CD4-positive, CD25-positive, alpha-beta regulatory T cell (primary cell): ENCODE measurements at regions not wholly inside any gene's neighbourhood (a gene's known extent, or its start where the extent isn't known, plus 50 kb on each side); places are given as distances from the start of the nearest gene placed in this dataset.

Experiments
- ATAC-seq, 2 donors: fragments of 150-1000 bp; cut with Tn5 transposase; one replicate each; pipeline ENCODE4 v1.10.0; 2021; ENCODE audit warnings: low read depth in 2 of 2, moderate number of reproducible peaks in 2 of 2, moderate library complexity in 1 of 2
- DNase-seq, 3 donors: peaks; one replicate each; pipeline versions ENCODE4 v3.0.0 to v3.0.0-alpha.2; 2012 to 2022; ENCODE audit warnings: mixed read lengths in 1 of 3
- H3K27ac ChIP-seq: one replicate; pipeline ENCODE4 v1.7.0; 2013; ENCODE audit warnings: mild to moderate bottlenecking, low read length; ENCODE audit not compliant: insufficient read depth, poor library complexity, severe bottlenecking
- H3K27me3 ChIP-seq: one replicate; pipeline ENCODE4 v1.7.0; 2013; ENCODE audit warnings: low read length; ENCODE audit not compliant: control insufficient read depth, insufficient read depth
- H3K36me3 ChIP-seq: one replicate; pipeline ENCODE4 v1.7.0; 2013; ENCODE audit warnings: mild to moderate bottlenecking, low read length, moderate library complexity; ENCODE audit not compliant: control insufficient read depth, insufficient read depth
- H3K4me1 ChIP-seq: 2 replicates; pipeline ENCODE4 v1.7.0; 2013; ENCODE audit warnings: mild to moderate bottlenecking, low read length; ENCODE audit not compliant: insufficient read depth, control insufficient read depth, poor library complexity, severe bottlenecking
- H3K4me3 ChIP-seq: one replicate; pipeline ENCODE4 v1.7.0; 2013; ENCODE audit warnings: low read depth, mild to moderate bottlenecking, low read length, moderate library complexity
- H3K9me3 ChIP-seq, 2 experiments: 1 replicate in 1 of 2; 2 replicates in 1 of 2; pipeline ENCODE4 v1.7.0; 2013; ENCODE audit warnings: low read length in 2 of 2, mild to moderate bottlenecking in 1 of 2, moderate library complexity in 1 of 2; ENCODE audit not compliant: control insufficient read depth in 2 of 2
- H3K27ac Mint-ChIP-seq, 3 donors: one replicate each; pipeline ENCODE4 v1.8.0; 2020 to 2022; ENCODE audit warnings: mild to moderate bottlenecking in 3 of 3, mixed read lengths in 3 of 3, moderate library complexity in 2 of 3
- H3K27me3 Mint-ChIP-seq: one replicate; pipeline ENCODE4 v1.8.0; 2022; ENCODE audit warnings: mild to moderate bottlenecking, mixed read lengths
- H3K36me3 Mint-ChIP-seq: one replicate; pipeline ENCODE4 v1.8.0; 2020; ENCODE audit warnings: mixed read lengths
- H3K4me1 Mint-ChIP-seq, 4 donors: one replicate each; pipeline ENCODE4 v1.8.0; 2020 to 2022; ENCODE audit warnings: mixed read lengths in 4 of 4, mild to moderate bottlenecking in 1 of 4
- H3K4me3 Mint-ChIP-seq, 4 donors: one replicate each; pipeline ENCODE4 v1.8.0; 2020 to 2022; ENCODE audit warnings: mild to moderate bottlenecking in 4 of 4, mixed read lengths in 4 of 4, moderate library complexity in 3 of 4
- H3K9me3 Mint-ChIP-seq, 7 donors: one replicate each; pipeline ENCODE4 v1.8.0; 2020 to 2022; ENCODE audit warnings: mixed read lengths in 7 of 7, mild to moderate bottlenecking in 3 of 7, moderate library complexity in 2 of 7

- H3K27me3 Mint-ChIP-seq = peaks cover 10% of the 10 kb centered on the region
- no peaks in the 10 kb centered on the region for H3K36me3 ChIP-seq
- peaks cover 0 to 3% (median 0%) of the 10 kb centered on the region in 7 donors for H3K9me3 Mint-ChIP-seq
- H3K27ac ChIP-seq = no peak overlapping the region
- H3K4me1 Mint-ChIP-seq = no peaks in the 10 kb centered on the region
- H3K27me3 ChIP-seq = no peaks in the 10 kb centered on the region
- no peak overlapping the region for H3K4me3 ChIP-seq
- no peak overlapping the region for H3K4me3 Mint-ChIP-seq
- no peaks in the 10 kb centered on the region for H3K36me3 Mint-ChIP-seq
- no peak for DNase-seq
- no peaks in the 10 kb centered on the region for H3K4me1 ChIP-seq
- H3K27ac Mint-ChIP-seq = no peak overlapping the region
- H3K9me3 ChIP-seq = no peaks in the 10 kb centered on the region
- ATAC-seq = no peak
These were observed 215.4 kb upstream of the PROX1 start for GRCh38 chr1:213772128-213773063.

- Histone ChIP-seq H3K4me1 (no peaks in the 10 kb centered on the region), H3K36me3 (no peaks in the 10 kb centered on the region), H3K27me3 (no peaks in the 10 kb centered on the region), H3K9me3 (no peaks in the 10 kb centered on the region), H3K4me3 (no peak overlapping the region), H3K27ac (no peak overlapping the region)
- no peak overlapping the region for H3K27ac Mint-ChIP-seq
- ATAC-seq (no peak), DNase-seq (no peak)
- H3K4me3 Mint-ChIP-seq = no peak overlapping the region
- H3K4me1 Mint-ChIP-seq = no peaks in the 10 kb centered on the region
- H3K36me3 Mint-ChIP-seq = no peaks in the 10 kb centered on the region
- H3K9me3 Mint-ChIP-seq = peaks cover 0 to 3% (median 0%) of the 10 kb centered on the region in 7 donors
- peaks cover 10% of the 10 kb centered on the region for H3K27me3 Mint-ChIP-seq
These were observed 213.8 kb upstream of the PROX1 start for GRCh38 chr1:213773975-213774374.

DNA sequence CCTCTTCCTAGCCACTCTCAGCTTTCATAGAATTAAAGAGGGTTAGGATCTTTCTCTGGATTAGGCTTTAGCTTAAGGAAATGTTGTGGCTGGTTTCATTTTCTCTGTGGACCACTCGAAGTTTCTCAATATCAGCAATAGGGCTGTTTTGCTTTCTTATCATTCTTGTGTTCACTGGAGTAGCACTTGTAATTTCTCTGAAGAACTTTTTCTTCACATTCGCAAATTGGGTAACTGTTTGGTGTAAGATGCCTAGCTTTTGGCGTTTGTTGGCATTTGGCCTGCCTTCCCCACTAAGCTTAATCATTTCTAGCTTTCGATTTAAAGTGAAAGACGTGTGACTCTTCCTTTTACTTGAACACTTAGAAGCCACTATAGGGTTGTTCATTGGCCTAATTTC lies 210.8 kb upstream of the PROX1 start:
- H3K36me3 Mint-ChIP-seq = no peaks in the 10 kb centered on the region
- no peak overlapping the region for H3K4me3 ChIP-seq

DNA sequence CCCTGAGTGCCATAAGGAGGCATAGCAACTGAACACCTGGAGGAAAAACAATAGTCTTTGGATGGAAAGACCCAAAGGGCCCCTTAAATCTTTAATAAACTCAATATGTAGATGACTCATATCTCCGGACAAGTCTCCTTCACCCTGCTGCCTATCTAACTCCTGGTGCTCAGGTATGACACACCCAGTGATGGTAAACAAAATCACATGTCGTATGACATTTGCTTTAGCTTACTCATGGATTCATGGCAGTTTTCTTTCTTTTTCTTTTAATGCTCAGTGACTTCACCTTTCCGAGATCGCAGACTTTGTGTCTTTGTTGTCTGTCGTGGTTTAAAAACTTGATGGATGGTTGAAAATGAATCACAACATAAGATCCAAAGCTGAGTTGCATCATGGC lies 208.5 kb upstream of the PROX1 start:
- H3K27ac ChIP-seq = no peak overlapping the region
- Mint-ChIP-seq H3K36me3 (no peaks in the 10 kb centered on the region), H3K4me1 (no peaks in the 10 kb centered on the region), H3K9me3 (peaks cover 0 to 6% (median 1%) of the 10 kb centered on the region in 7 donors), H3K27me3 (peaks cover 4% of the 10 kb centered on the region), H3K27ac (no peak overlapping the region), H3K4me3 (no peak overlapping the region)
- no peak overlapping the region for H3K4me3 ChIP-seq
- H3K9me3 ChIP-seq = no peaks in the 10 kb centered on the region
- no peak for DNase-seq
- H3K36me3 ChIP-seq = no peaks in the 10 kb centered on the region
- no peaks in the 10 kb centered on the region for H3K4me1 ChIP-seq
- ATAC-seq = no peak
- H3K27me3 ChIP-seq = no peaks in the 10 kb centered on the region

More for the DNA sequence above, 210.8 kb upstream of the PROX1 start:
- Histone ChIP-seq H3K9me3 (no peaks in the 10 kb centered on the region), H3K27me3 (no peaks in the 10 kb centered on the region), H3K27ac (no peak overlapping the region), H3K36me3 (no peaks in the 10 kb centered on the region), H3K4me1 (no peaks in the 10 kb centered on the region)
- peaks cover 0 to 6% (median 0%) of the 10 kb centered on the region in 7 donors for H3K9me3 Mint-ChIP-seq
- H3K4me1 Mint-ChIP-seq = no peaks in the 10 kb centered on the region
- no peak overlapping the region for H3K27ac Mint-ChIP-seq
- H3K4me3 Mint-ChIP-seq = no peak overlapping the region
- ATAC-seq = no peak
- DNase-seq = no peak
- H3K27me3 Mint-ChIP-seq = peaks cover 4% of the 10 kb centered on the region

DNA sequence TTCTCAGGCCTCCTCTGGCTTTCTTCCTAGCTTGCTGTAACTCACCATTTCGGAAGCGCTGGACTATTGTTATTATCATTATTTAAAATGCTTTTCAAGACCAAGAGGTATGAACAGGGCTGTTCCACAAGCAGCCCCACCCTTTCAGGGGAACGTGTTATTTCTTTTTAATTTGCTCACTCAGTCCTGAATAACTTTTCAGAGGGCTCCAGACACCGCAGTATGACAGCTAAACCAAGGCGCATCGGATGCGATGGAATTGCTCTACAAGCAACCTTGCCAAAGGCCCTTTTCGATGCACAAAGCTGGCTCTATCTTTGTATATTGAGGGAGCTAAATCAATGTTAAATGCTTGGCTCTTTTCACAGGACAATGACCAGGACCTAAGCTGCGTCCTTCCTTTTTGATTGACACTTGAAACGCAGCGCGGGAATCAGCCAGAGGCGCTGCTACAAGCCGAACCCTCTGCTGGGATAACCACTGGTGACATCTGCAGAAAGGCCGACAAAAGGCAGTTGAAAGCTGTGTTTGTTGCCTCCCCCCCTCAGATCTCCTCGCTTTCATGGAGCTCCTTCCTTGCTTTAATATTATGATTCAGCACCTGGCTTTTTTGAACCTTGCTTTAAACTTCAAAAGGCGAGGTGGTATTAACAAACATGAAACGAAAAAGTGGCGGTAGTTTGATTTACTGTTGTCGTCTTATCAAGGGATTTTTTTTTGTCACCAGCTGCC lies 204.7 kb upstream of the PROX1 start:
- no peaks in the 10 kb centered on the region for H3K27me3 ChIP-seq
- Mint-ChIP-seq H3K4me1 (no peaks in the 10 kb centered on the region), H3K27me3 (peaks cover 5% of the 10 kb centered on the region), H3K4me3 (peak overlapping the region in 1 of 4 donors; percentile 10), H3K9me3 (peaks cover 1 to 11% (median 3%) of the 10 kb centered on the region in 7 donors), H3K27ac (peak overlapping the region in 1 of 3 donors; percentile 17), H3K36me3 (no peaks in the 10 kb centered on the region)
- no peaks in the 10 kb centered on the region for H3K9me3 ChIP-seq
- H3K36me3 ChIP-seq = no peaks in the 10 kb centered on the region
- H3K4me3 ChIP-seq = no peak overlapping the region
- ATAC-seq = no peak
- no peak overlapping the region for H3K27ac ChIP-seq
- no peak for DNase-seq
- H3K4me1 ChIP-seq = no peaks in the 10 kb centered on the region

- Histone ChIP-seq H3K4me1 (no peaks in the 10 kb centered on the region), H3K36me3 (no peaks in the 10 kb centered on the region), H3K9me3 (no peaks in the 10 kb centered on the region), H3K27ac (no peak overlapping the region), H3K27me3 (no peaks in the 10 kb centered on the region), H3K4me3 (no peak overlapping the region)
- ATAC-seq (no peak), DNase-seq (peak in 1 of 3 donors; percentile 2)
- Mint-ChIP-seq H3K36me3 (no peaks in the 10 kb centered on the region), H3K4me3 (peak overlapping the region in 1 of 4 donors; percentile 22), H3K4me1 (no peaks in the 10 kb centered on the region), H3K9me3 (peaks cover 0 to 11% (median 3%) of the 10 kb centered on the region in 7 donors), H3K27ac (no peak overlapping the region), H3K27me3 (peaks cover 5% of the 10 kb centered on the region)
These were observed 203.9 kb upstream of the PROX1 start for GRCh38 chr1:213783893-213784292.

DNA sequence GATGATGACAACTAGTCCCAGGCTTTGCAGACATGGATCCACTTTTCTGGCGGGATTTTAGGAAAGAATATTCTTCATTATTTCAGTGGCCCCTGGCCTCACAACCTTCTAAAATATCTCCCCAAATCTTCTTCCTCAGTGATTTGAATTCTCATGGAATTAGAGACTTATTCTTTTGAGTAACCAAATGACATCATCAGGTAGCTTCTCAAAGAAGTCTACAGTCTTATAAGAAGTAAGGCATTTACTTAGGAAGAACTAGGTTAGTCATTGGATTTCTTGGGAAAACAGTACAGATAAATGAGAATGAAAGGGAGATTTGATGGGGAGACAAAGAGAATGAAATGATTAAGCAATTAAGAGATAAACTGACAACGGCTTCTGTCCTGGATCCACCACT lies 201.1 kb upstream of the PROX1 start:
- H3K9me3 ChIP-seq = no peaks in the 10 kb centered on the region
- H3K36me3 ChIP-seq = no peaks in the 10 kb centered on the region
- H3K36me3 Mint-ChIP-seq = no peaks in the 10 kb centered on the region
- no peak for DNase-seq
- H3K4me3 ChIP-seq = no peak overlapping the region
- H3K27me3 ChIP-seq = no peaks in the 10 kb centered on the region
- no peak overlapping the region for H3K27ac Mint-ChIP-seq
- no peaks in the 10 kb centered on the region for H3K4me1 Mint-ChIP-seq
- peaks cover 0 to 5% (median 2%) of the 10 kb centered on the region in 7 donors for H3K9me3 Mint-ChIP-seq
- H3K27me3 Mint-ChIP-seq = peaks cover 5% of the 10 kb centered on the region
- no peak overlapping the region for H3K27ac ChIP-seq
- no peak for ATAC-seq
- H3K4me3 Mint-ChIP-seq = no peak overlapping the region
- H3K4me1 ChIP-seq = no peaks in the 10 kb centered on the region
